ENCODE measurements at regions not wholly inside any gene's neighbourhood (a gene's known extent, or its start where the extent isn't known, plus 50 kb on each side); places are given as distances from the start of the nearest gene placed in this dataset.
"Not testable (repeated sequence)": the region's sequence is repeated elsewhere in the genome, so short reads cannot be mapped to it uniquely, and the experiment has no call there.

DNA sequence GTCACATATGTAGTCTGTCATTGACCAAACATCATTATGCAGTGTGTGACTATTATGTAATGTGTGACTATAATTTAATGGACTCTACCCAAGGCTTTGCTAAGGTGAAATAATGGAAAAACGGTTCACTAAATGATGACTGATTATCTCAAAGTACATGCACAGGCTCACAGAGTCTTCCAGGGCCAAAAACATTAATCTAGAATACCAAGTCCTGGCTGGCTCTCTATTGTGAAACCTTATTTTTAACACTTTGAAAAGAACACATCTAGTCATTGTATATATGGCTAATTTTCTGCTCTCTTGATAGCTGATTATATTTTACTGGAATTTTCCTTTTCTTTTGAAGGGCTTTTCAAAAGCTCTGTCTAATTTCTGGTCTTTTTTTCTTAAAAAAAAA, 102.9 kb upstream of the THUMPD2 start:
- Histone ChIP-seq H3K9ac (ENCODE audit: insufficient read length) (no peak overlapping the region), H3K27ac (no peak overlapping the region), H3K4me3 (no peak overlapping the region), H3K9me3 (ENCODE audit: low read depth, low read length) (no peaks in the 10 kb centered on the region), H3K36me3 (ENCODE audit: insufficient read depth, low read length) (no peaks in the 10 kb centered on the region)
- TF ChIP-seq FOXP2 (optimal IDR thresholded peaks at IDR 0.05; ENCODE audit: control extremely low read depth, extremely low read length, insufficient read depth) (no peak), POLR2AphosphoS5 (IDR thresholded peaks at IDR 0.05; ENCODE audit: borderline replicate concordance, low read depth, low read length) (no peak), EZH2 (IDR thresholded peaks at IDR 0.05) (no peak)
- DNase-seq (ENCODE audit: low read depth, low spot score), result no peak

GRCh38 chr2:39881494-39881893, 102.4 kb upstream of the THUMPD2 start:
- DNase-seq (ENCODE audit: low read depth, low spot score), result no peak
- TF ChIP-seq POLR2AphosphoS5 (IDR thresholded peaks at IDR 0.05; ENCODE audit: borderline replicate concordance, low read depth, low read length), result no peak
- no peak overlapping the region for H3K4me3 ChIP-seq
- no peak overlapping the region for H3K27ac ChIP-seq
- no peak overlapping the region for H3K9ac ChIP-seq (ENCODE audit: insufficient read length)
- H3K9me3 ChIP-seq (ENCODE audit: low read depth, low read length), result no peaks in the 10 kb centered on the region
- no peaks in the 10 kb centered on the region for H3K36me3 ChIP-seq (ENCODE audit: insufficient read depth, low read length)

DNA sequence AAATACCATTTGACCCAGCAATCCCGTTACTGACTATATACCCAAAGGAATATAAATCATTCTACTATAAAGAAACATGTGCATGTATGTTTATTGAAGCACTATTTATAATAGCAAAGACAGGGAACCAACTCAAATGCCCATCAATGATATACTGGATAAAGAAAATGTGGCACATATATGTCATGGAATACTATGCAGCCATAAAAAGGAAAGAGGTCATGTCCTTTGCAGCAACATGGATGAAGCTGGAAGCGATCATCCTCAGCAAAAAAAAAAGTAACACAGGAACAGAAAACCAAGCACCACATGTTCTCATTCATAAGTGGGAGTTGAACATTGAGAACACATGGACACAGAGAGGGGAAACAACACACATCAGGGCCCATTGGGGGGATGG, 99.9 kb upstream of the THUMPD2 start:
- not testable (repeated sequence) for H3K9ac ChIP-seq (ENCODE audit: insufficient read length); H3K4me3 ChIP-seq; H3K9me3 ChIP-seq (ENCODE audit: low read depth, low read length)

DNA sequence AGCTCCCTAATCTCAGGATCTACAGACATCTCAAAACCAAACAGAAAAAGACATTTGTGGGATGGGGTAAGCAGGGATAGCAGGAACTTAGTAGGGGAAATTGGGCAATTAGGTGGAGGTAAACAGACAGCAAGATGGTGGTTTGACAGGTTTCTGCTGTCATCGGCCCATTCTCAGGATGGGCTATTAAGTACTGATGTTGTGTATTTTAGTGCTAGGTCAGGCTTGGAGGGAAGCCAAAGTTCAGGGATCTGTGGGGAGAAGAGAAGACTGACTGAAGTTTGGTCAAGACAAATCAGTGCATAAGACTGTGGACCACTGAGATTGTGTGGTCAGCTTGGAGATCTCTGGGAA, 96.8 kb upstream of the THUMPD2 start:
- no peaks in the 10 kb centered on the region for H3K36me3 ChIP-seq (ENCODE audit: insufficient read depth, low read length)
- H3K27ac ChIP-seq, result no peak overlapping the region
- no peak for TF ChIP-seq FOXP2 (optimal IDR thresholded peaks at IDR 0.05; ENCODE audit: control extremely low read depth, extremely low read length, insufficient read depth)
- TF ChIP-seq POLR2AphosphoS5 (IDR thresholded peaks at IDR 0.05; ENCODE audit: borderline replicate concordance, low read depth, low read length), result no peak
- no peak for TF ChIP-seq EZH2 (IDR thresholded peaks at IDR 0.05)
- no peak overlapping the region for H3K9ac ChIP-seq (ENCODE audit: insufficient read length)
- no peak for DNase-seq (ENCODE audit: low read depth, low spot score)
- H3K9me3 ChIP-seq (ENCODE audit: low read depth, low read length), result no peaks in the 10 kb centered on the region
- H3K4me3 ChIP-seq, result no peak overlapping the region

More for the DNA sequence above, 99.9 kb upstream of the THUMPD2 start:
- DNase-seq (ENCODE audit: low read depth, low spot score); H3K36me3 ChIP-seq (ENCODE audit: insufficient read depth, low read length); H3K27ac ChIP-seq: not testable (repeated sequence)

GRCh38 chr2:39875182-39875913, 96.3 kb upstream of the THUMPD2 start:
- Histone ChIP-seq H3K27ac (no peak overlapping the region), H3K36me3 (ENCODE audit: insufficient read depth, low read length) (no peaks in the 10 kb centered on the region), H3K9me3 (ENCODE audit: low read depth, low read length) (no peaks in the 10 kb centered on the region), H3K9ac (ENCODE audit: insufficient read length) (no peak overlapping the region), H3K4me3 (no peak overlapping the region)
- DNase-seq (ENCODE audit: low read depth, low spot score), result no peak
- no peak for TF ChIP-seq POLR2AphosphoS5 (IDR thresholded peaks at IDR 0.05; ENCODE audit: borderline replicate concordance, low read depth, low read length)
- TF ChIP-seq FOXP2 (optimal IDR thresholded peaks at IDR 0.05; ENCODE audit: control extremely low read depth, extremely low read length, insufficient read depth), result no peak
- TF ChIP-seq EZH2 (IDR thresholded peaks at IDR 0.05), result no peak

DNA sequence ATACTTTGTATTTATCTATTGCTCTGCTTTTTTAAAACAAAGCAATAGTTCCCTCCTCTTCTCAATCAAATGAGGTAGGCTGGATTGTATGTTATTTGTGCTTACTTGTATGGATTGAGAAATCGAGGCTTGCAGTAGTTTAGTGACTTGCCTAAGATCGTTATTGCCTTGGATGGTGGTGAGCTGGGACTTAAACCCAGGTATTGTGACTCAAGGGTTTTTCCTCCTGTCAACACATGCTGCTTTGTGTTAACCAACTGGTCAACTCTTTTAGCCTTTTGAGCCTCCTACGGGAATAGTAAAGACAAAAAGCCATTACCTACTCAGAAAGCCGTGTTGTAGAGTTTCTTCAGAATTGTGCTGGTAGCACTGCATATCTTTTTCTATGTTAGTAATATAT, 95.2 kb upstream of the THUMPD2 start:
- H3K36me3 ChIP-seq (ENCODE audit: insufficient read depth, low read length), result no peaks in the 10 kb centered on the region
- no peak overlapping the region for H3K4me3 ChIP-seq
- DNase-seq (ENCODE audit: low read depth, low spot score), result no peak
- no peak overlapping the region for H3K9ac ChIP-seq (ENCODE audit: insufficient read length)
- H3K27ac ChIP-seq, result no peak overlapping the region
- TF ChIP-seq POLR2AphosphoS5 (IDR thresholded peaks at IDR 0.05; ENCODE audit: borderline replicate concordance, low read depth, low read length) (no peak), EZH2 (IDR thresholded peaks at IDR 0.05) (no peak), FOXP2 (optimal IDR thresholded peaks at IDR 0.05; ENCODE audit: control extremely low read depth, extremely low read length, insufficient read depth) (no peak)
- H3K9me3 ChIP-seq (ENCODE audit: low read depth, low read length), result no peaks in the 10 kb centered on the region

DNA sequence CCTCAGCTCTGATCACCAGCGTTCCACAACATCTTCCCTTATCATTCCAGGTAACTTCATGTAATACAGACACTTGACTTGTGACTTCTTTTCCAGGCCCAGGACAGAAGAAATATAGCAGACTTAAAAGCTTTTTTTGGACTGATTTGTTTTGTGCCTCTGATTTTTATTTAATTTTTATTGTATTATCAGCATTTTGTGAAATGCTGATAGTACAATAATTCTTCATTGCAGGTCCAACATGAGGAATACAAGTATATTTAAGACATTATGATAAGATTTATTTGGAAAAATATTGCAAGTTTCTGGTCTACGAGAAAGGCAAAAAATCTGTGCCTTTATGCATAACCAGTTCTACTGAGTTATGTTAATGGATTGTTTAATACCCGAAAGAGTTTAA, 94.5 kb upstream of the THUMPD2 start:
- no peak overlapping the region for H3K27ac ChIP-seq
- no peak overlapping the region for H3K9ac ChIP-seq (ENCODE audit: insufficient read length)
- no peaks in the 10 kb centered on the region for H3K36me3 ChIP-seq (ENCODE audit: insufficient read depth, low read length)
- TF ChIP-seq EZH2 (IDR thresholded peaks at IDR 0.05), result no peak
- no peak for TF ChIP-seq POLR2AphosphoS5 (IDR thresholded peaks at IDR 0.05; ENCODE audit: borderline replicate concordance, low read depth, low read length)
- TF ChIP-seq FOXP2 (optimal IDR thresholded peaks at IDR 0.05; ENCODE audit: control extremely low read depth, extremely low read length, insufficient read depth), result no peak
- no peak overlapping the region for H3K4me3 ChIP-seq
- DNase-seq (ENCODE audit: low read depth, low spot score), result no peak
- no peaks in the 10 kb centered on the region for H3K9me3 ChIP-seq (ENCODE audit: low read depth, low read length)

DNA sequence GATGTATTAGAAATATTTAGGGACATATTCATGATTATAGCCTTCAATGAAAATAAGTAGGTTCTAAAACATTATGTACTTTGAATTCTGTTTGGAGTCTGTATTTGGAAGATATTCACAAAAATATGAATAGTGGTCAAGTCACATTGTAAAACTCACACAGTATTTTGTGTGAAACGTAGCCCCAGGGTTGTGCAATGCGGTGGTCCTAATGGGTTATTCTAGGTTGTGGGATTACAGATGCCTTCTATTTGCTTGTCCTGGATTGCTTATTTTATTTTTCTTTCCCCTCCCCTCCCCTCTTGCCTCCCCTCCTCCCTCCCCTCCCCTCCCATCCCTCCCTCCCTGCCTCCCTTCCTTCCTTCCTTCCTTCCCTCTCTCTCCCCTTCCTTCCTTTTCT, 93.7 kb upstream of the THUMPD2 start:
- Histone ChIP-seq H3K9ac (ENCODE audit: insufficient read length) (no peak overlapping the region), H3K27ac (no peak overlapping the region), H3K4me3 (no peak overlapping the region), H3K9me3 (ENCODE audit: low read depth, low read length) (no peaks in the 10 kb centered on the region), H3K36me3 (ENCODE audit: insufficient read depth, low read length) (no peaks in the 10 kb centered on the region)
- no peak for TF ChIP-seq FOXP2 (optimal IDR thresholded peaks at IDR 0.05; ENCODE audit: control extremely low read depth, extremely low read length, insufficient read depth)
- no peak for TF ChIP-seq POLR2AphosphoS5 (IDR thresholded peaks at IDR 0.05; ENCODE audit: borderline replicate concordance, low read depth, low read length)
- TF ChIP-seq EZH2 (IDR thresholded peaks at IDR 0.05), result no peak
- no peak for DNase-seq (ENCODE audit: low read depth, low spot score)

GRCh38 chr2:39871291-39871761, 92.3 kb upstream of the THUMPD2 start:
- no peak for TF ChIP-seq FOXP2 (optimal IDR thresholded peaks at IDR 0.05; ENCODE audit: control extremely low read depth, extremely low read length, insufficient read depth)
- TF ChIP-seq POLR2AphosphoS5 (IDR thresholded peaks at IDR 0.05; ENCODE audit: borderline replicate concordance, low read depth, low read length), result no peak
- no peak for TF ChIP-seq EZH2 (IDR thresholded peaks at IDR 0.05)
- no peaks in the 10 kb centered on the region for H3K9me3 ChIP-seq (ENCODE audit: low read depth, low read length)
- DNase-seq (ENCODE audit: low read depth, low spot score), result no peak
- no peak overlapping the region for H3K27ac ChIP-seq
- H3K9ac ChIP-seq (ENCODE audit: insufficient read length), result no peak overlapping the region
- H3K4me3 ChIP-seq, result no peak overlapping the region
- H3K36me3 ChIP-seq (ENCODE audit: insufficient read depth, low read length), result no peaks in the 10 kb centered on the region
